Trophoblast cell (in vitro differentiated cells and primary cell): ENCODE measurements at regions not wholly inside any gene's neighbourhood (a gene's known extent, or its start where the extent isn't known, plus 50 kb on each side); places are given as distances from the start of the nearest gene placed in this dataset.
"Not testable (repeated sequence)": the region's sequence is repeated elsewhere in the genome, so short reads cannot be mapped to it uniquely, and the experiment has no call there.

ENCODE experiments used
- DNase-seq, 2 donors: peaks; one replicate each; pipeline ENCODE4 v3.0.0-alpha.2; 2016
- H2AFZ ChIP-seq: 2 replicates; pipeline ENCODE4 v1.6.1; 2013; ENCODE audit warnings: low read length, moderate library complexity, mild to moderate bottlenecking; ENCODE audit not compliant: insufficient read depth, poor library complexity
- H2AK5ac ChIP-seq: 2 replicates; pipeline ENCODE4 v1.6.1; 2013; ENCODE audit warnings: mild to moderate bottlenecking, low read length
- H2BK120ac ChIP-seq: 2 replicates; pipeline ENCODE4 v1.6.1; 2013; ENCODE audit warnings: low read length, mild to moderate bottlenecking, moderate library complexity; ENCODE audit not compliant: insufficient read depth, poor library complexity
- H2BK12ac ChIP-seq: 2 replicates; pipeline ENCODE4 v1.6.1; 2013; ENCODE audit warnings: mild to moderate bottlenecking, low read length, moderate library complexity
- H2BK5ac ChIP-seq: 2 replicates; pipeline ENCODE4 v1.6.1; 2013; ENCODE audit warnings: low read length, low read depth, moderate library complexity, mild to moderate bottlenecking; ENCODE audit not compliant: poor library complexity
- H3K14ac ChIP-seq: 2 replicates; pipeline ENCODE4 v1.6.1; 2013; ENCODE audit warnings: mild to moderate bottlenecking, low read length
- H3K18ac ChIP-seq: 2 replicates; pipeline ENCODE4 v1.6.1; 2013; ENCODE audit warnings: mild to moderate bottlenecking, low read length
- H3K23ac ChIP-seq: 2 replicates; pipeline ENCODE4 v1.6.1; 2013; ENCODE audit warnings: low read length
- H3K27ac ChIP-seq: 2 replicates; pipeline ENCODE4 v1.5.1; 2013; ENCODE audit warnings: low read depth, mild to moderate bottlenecking, inconsistent platforms, low read length, moderate library complexity
- H3K27me3 ChIP-seq: 2 replicates; pipeline ENCODE4 v1.6.1; 2013; ENCODE audit warnings: inconsistent platforms, mild to moderate bottlenecking, low read length, moderate library complexity; ENCODE audit not compliant: insufficient read depth
- H3K36me3 ChIP-seq, 2 experiments: 1 replicate in 1 of 2; 2 replicates in 1 of 2; pipeline ENCODE4 v1.6.1; 2013; ENCODE audit warnings: low read length in 2 of 2, mild to moderate bottlenecking in 2 of 2, moderate library complexity in 1 of 2; ENCODE audit not compliant: insufficient read depth in 2 of 2, control insufficient read depth in 1 of 2
- H3K4ac ChIP-seq: 2 replicates; pipeline ENCODE4 v1.6.1; 2013; ENCODE audit warnings: low read depth, mild to moderate bottlenecking, low read length, moderate library complexity
- H3K4me1 ChIP-seq, 2 experiments: 1 replicate in 1 of 2; 2 replicates in 1 of 2; pipeline ENCODE4 v1.6.1; 2013; ENCODE audit warnings: low read length in 2 of 2, mild to moderate bottlenecking in 2 of 2, moderate library complexity in 1 of 2; ENCODE audit not compliant: insufficient read depth in 2 of 2, control insufficient read depth in 1 of 2
- H3K4me2 ChIP-seq: 2 replicates; pipeline ENCODE4 v1.6.1; 2013; ENCODE audit warnings: inconsistent platforms, mild to moderate bottlenecking, low read length, moderate library complexity
- H3K4me3 ChIP-seq: 2 replicates; pipeline ENCODE4 v1.5.1; 2013; ENCODE audit warnings: mild to moderate bottlenecking, low read depth, low read length, inconsistent platforms
- H3K79me1 ChIP-seq: one replicate; pipeline ENCODE4 v1.6.1; 2013; ENCODE audit warnings: low read length
- H3K79me2 ChIP-seq: 2 replicates; pipeline ENCODE4 v1.6.1; 2013; ENCODE audit warnings: low read length, mild to moderate bottlenecking; ENCODE audit not compliant: control insufficient read depth, insufficient read depth, poor library complexity
- H3K9ac ChIP-seq: 2 replicates; pipeline ENCODE4 v1.6.1; 2013; ENCODE audit warnings: mild to moderate bottlenecking, low read length
- H3K9me3 ChIP-seq: 2 replicates; pipeline ENCODE4 v1.6.1; 2013; ENCODE audit warnings: low read depth, mild to moderate bottlenecking, control low read depth, inconsistent platforms, low read length; ENCODE audit not compliant: insufficient read depth
- H4K12ac ChIP-seq: 2 replicates; pipeline ENCODE4 v1.6.1; 2013; ENCODE audit warnings: low read depth, mild to moderate bottlenecking, low read length, moderate library complexity
- H4K8ac ChIP-seq: 2 replicates; pipeline ENCODE4 v1.6.1; 2013; ENCODE audit warnings: low read depth, mild to moderate bottlenecking, low read length, moderate library complexity
- H4K91ac ChIP-seq: one replicate; pipeline ENCODE4 v1.6.1; 2013; ENCODE audit warnings: low read depth, mild to moderate bottlenecking, low read length, moderate library complexity
- WGBS: extraction: QIAGEN DNeasy Blood & Tissue Kit; methylation state at CpG from one replicate; pipeline ENCODE4 v1.1.7; 2013; ENCODE audit warnings: missing lambda C conversion rate; ENCODE audit not compliant: insufficient read length, insufficient coverage; ENCODE audit errors: extremely low coverage; 5-methylcytosine and 5-hydroxymethylcytosine counted together

GRCh38 chr5:30131-30530, 61.8 kb upstream of the PLEKHG4B start:
- WGBS = no CpG with 5 or more reads among the region's 4 CpGs

DNA sequence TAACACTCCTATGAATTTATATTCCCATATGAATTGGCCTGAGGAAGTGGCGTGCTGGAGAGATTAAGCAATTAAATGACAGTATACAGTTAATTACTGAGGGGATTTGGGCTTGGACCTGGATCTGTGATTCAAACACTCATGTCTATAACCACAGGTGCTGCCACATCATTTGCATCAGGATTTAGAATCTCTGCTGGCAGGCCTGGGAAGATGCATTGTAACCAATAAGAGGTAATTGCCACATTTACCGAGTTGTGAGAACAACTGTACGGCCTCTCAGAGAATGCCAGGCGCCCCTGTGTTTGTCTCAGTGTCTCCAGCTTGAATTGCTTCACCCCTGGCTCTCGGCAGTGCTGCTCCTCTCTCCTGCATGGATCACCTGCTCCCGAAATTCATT, 61.4 kb upstream of the PLEKHG4B start:
- not testable (repeated sequence) for H3K23ac ChIP-seq, H3K36me3 ChIP-seq, H4K12ac ChIP-seq, H3K79me1 ChIP-seq, H3K4ac ChIP-seq, H3K9me3 ChIP-seq, H2AFZ ChIP-seq, H2BK5ac ChIP-seq, H3K4me3 ChIP-seq, H2BK12ac ChIP-seq, H3K4me2 ChIP-seq, H2BK120ac ChIP-seq, H3K9ac ChIP-seq, H4K91ac ChIP-seq, H3K27ac ChIP-seq, H3K18ac ChIP-seq, H3K14ac ChIP-seq, H3K4me1 ChIP-seq, H4K8ac ChIP-seq, H3K27me3 ChIP-seq, DNase-seq, H2AK5ac ChIP-seq, H3K79me2 ChIP-seq
- WGBS = no CpG with 5 or more reads among the region's 6 CpGs

More at GRCh38 chr5:30131-30530, 61.8 kb upstream of the PLEKHG4B start:
- no peak overlapping the region for H3K18ac ChIP-seq
- H4K12ac ChIP-seq = no peak overlapping the region
- H3K27me3 ChIP-seq = no peaks in the 10 kb centered on the region
- H4K91ac ChIP-seq = no peak overlapping the region
- H3K4me3 ChIP-seq = no peak overlapping the region
- no peak overlapping the region for H3K9ac ChIP-seq
- H3K4me2 ChIP-seq = no peak overlapping the region
- no peaks in the 10 kb centered on the region for H3K9me3 ChIP-seq
- H2BK120ac ChIP-seq = no peak overlapping the region
- no peaks in the 10 kb centered on the region for H3K79me2 ChIP-seq
- H2AFZ ChIP-seq = no peak overlapping the region
- no peaks in the 10 kb centered on the region for H3K36me3 ChIP-seq
- no peak overlapping the region for H3K27ac ChIP-seq
- H2AK5ac ChIP-seq = no peak overlapping the region
- H3K79me1 ChIP-seq = no peaks in the 10 kb centered on the region
- no peak overlapping the region for H2BK5ac ChIP-seq
- H4K8ac ChIP-seq = no peak overlapping the region
- no peaks in the 10 kb centered on the region for H3K4me1 ChIP-seq
- DNase-seq = no peak
- no peak overlapping the region for H3K4ac ChIP-seq
- no peak overlapping the region for H2BK12ac ChIP-seq
- no peak overlapping the region for H3K14ac ChIP-seq
- H3K23ac ChIP-seq = no peak overlapping the region

DNA sequence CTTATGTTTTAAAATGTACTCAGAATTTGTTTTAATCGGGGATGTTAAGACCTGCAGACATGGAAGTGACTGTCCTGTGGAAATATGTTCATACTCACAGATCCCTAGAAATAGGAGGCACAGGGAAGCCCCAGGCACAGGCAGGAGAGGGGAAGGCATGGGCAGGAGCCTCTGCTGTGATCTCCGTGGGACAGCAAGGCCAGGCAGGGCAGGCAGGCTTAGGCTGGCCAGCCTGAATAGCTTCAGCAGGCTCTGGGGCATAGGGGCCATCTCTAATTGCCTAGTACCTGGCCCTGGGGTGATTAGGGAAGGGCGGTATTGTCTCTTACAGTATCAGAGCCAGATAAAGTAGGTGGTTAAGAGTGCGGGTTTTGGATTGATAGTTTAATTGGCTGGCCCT, 59.8 kb upstream of the PLEKHG4B start:
- Histone ChIP-seq H3K9me3 (no peaks in the 10 kb centered on the region), H2BK5ac (no peak overlapping the region)

DNA sequence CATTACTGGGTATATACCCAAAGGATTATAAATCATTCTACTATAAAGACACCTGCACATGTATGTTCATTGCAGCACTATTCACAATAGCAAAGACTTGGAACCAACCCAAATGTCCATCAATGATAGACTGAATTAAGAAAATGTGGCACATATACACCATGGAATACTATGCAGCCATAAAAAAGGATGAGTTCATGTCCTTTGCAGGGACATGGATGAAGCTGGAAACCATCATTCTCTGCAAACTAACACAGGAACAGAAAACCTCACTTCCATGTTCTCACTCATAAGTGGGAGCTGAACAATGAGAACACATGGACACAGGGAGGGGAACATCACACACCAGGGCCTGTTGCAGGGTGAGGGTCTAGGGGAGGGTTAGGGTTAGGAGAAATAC, 56.4 kb upstream of the PLEKHG4B start:
- H3K36me3 ChIP-seq, H3K23ac ChIP-seq, H3K9me3 ChIP-seq, H4K8ac ChIP-seq, H2BK120ac ChIP-seq, DNase-seq, H3K27ac ChIP-seq, H2AK5ac ChIP-seq, H3K79me1 ChIP-seq, H3K9ac ChIP-seq, H3K4me3 ChIP-seq, H3K4me2 ChIP-seq, H3K14ac ChIP-seq, H4K91ac ChIP-seq, H2BK12ac ChIP-seq, H3K4me1 ChIP-seq, H3K4ac ChIP-seq, H3K27me3 ChIP-seq, H2AFZ ChIP-seq, H4K12ac ChIP-seq, H3K18ac ChIP-seq, H2BK5ac ChIP-seq, H3K79me2 ChIP-seq: not testable (repeated sequence)

More for the DNA sequence above, 59.8 kb upstream of the PLEKHG4B start:
- Histone ChIP-seq H3K4ac (no peak overlapping the region), H2AFZ (no peak overlapping the region), H3K27me3 (no peaks in the 10 kb centered on the region), H3K36me3 (no peaks in the 10 kb centered on the region), H3K18ac (no peak overlapping the region), H4K8ac (no peak overlapping the region), H3K4me3 (no peak overlapping the region), H4K91ac (no peak overlapping the region), H3K79me2 (no peaks in the 10 kb centered on the region), H3K4me2 (no peak overlapping the region), H2BK12ac (no peak overlapping the region), H2AK5ac (no peak overlapping the region), H3K9ac (no peak overlapping the region), H4K12ac (no peak overlapping the region), H3K27ac (no peak overlapping the region), H3K4me1 (no peaks in the 10 kb centered on the region), H3K23ac (no peak overlapping the region), H2BK120ac (no peak overlapping the region), H3K14ac (no peak overlapping the region), H3K79me1 (no peaks in the 10 kb centered on the region)
- DNase-seq = no peak
- WGBS = no CpG with 5 or more reads among the region's 4 CpGs
